CD14-positive monocyte (primary cell): ENCODE measurements at regions not wholly inside any gene's neighbourhood (a gene's known extent, or its start where the extent isn't known, plus 50 kb on each side); places are given as distances from the start of the nearest gene placed in this dataset.

Source experiments
- DNase-seq, 3 donors: peaks; one replicate each; pipeline ENCODE4 v3.0.0-alpha.2; 2011 to 2022
- H2AFZ ChIP-seq: 2 replicates; pipeline ENCODE4 v1.6.0; 2012; ENCODE audit warnings: mild to moderate bottlenecking, low read depth, low read length, inconsistent platforms; ENCODE audit not compliant: insufficient read depth, poor library complexity, severe bottlenecking
- H3K27ac ChIP-seq, 2 donors: 1 replicate in 1 of 2; 2 replicates in 1 of 2; pipeline ENCODE4 v1.5.1; 2012 to 2013; ENCODE audit warnings: low read length in 2 of 2, control low read depth in 1 of 2, inconsistent platforms in 1 of 2, low read depth in 1 of 2, mild to moderate bottlenecking in 1 of 2
- H3K27me3 ChIP-seq, 2 donors: one replicate each; pipeline versions ENCODE4 v1.6.0 to v1.6.1; 2011 to 2013; ENCODE audit warnings: low read length in 2 of 2; ENCODE audit not compliant: control insufficient read depth in 2 of 2, insufficient read depth in 2 of 2
- H3K36me3 ChIP-seq, 2 donors: replicated peaks in 1 of 2; 1 replicate in 1 of 2; 2 replicates in 1 of 2; pipeline versions ENCODE4 v1.5.1 to v1.6.1; 2012 to 2013; ENCODE audit warnings: low read length in 2 of 2, control low read depth in 1 of 2, inconsistent platforms in 1 of 2, mild to moderate bottlenecking in 1 of 2; ENCODE audit not compliant: insufficient read depth in 2 of 2, control insufficient read depth in 1 of 2
- H3K4me1 ChIP-seq, 2 donors: 1 replicate in 1 of 2; 2 replicates in 1 of 2; pipeline versions ENCODE4 v1.5.1 to v1.6.1; 2012 to 2013; ENCODE audit warnings: low read length in 2 of 2, control low read depth in 1 of 2, inconsistent platforms in 1 of 2, mild to moderate bottlenecking in 1 of 2, moderate library complexity in 1 of 2; ENCODE audit not compliant: insufficient read depth in 2 of 2, control insufficient read depth in 1 of 2
- H3K4me2 ChIP-seq: replicated peaks from 2 replicates; pipeline ENCODE3; 2012; ENCODE audit warnings: low read length, moderate library complexity, mild to moderate bottlenecking; ENCODE audit not compliant: poor library complexity, severe bottlenecking; ENCODE audit errors: extremely low read depth
- H3K4me3 ChIP-seq, 3 experiments: fragments of 200-600 bp in 1 of 3; sonication (generic) in 1 of 3; replicated peaks in 1 of 3; 1 replicate in 2 of 3; 2 replicates in 1 of 3; pipeline ENCODE4 v1.5.1; 2011 to 2013; ENCODE audit warnings: low read length in 3 of 3, mild to moderate bottlenecking in 3 of 3, control low read depth in 2 of 3, low read depth in 2 of 3, inconsistent platforms in 1 of 3, moderate library complexity in 1 of 3
- H3K79me2 ChIP-seq: 2 replicates; pipeline ENCODE4 v1.6.0; 2012; ENCODE audit warnings: mild to moderate bottlenecking, control low read depth, inconsistent platforms, low read length, moderate library complexity; ENCODE audit not compliant: insufficient read depth
- H3K9ac ChIP-seq: 2 replicates; pipeline ENCODE4 v1.6.0; 2017; ENCODE audit warnings: low read length, mild to moderate bottlenecking; ENCODE audit not compliant: insufficient read depth, poor library complexity, severe bottlenecking
- H3K9me3 ChIP-seq, 2 donors: replicated peaks in 1 of 2; 1 replicate in 1 of 2; 2 replicates in 1 of 2; pipeline versions ENCODE4 v1.5.1 to v1.6.1; 2012 to 2013; ENCODE audit warnings: low read length in 2 of 2, control low read depth in 1 of 2; ENCODE audit not compliant: control insufficient read depth in 1 of 2, insufficient read depth in 1 of 2
- H4K20me1 ChIP-seq: 2 replicates; pipeline ENCODE4 v1.6.0; 2012; ENCODE audit warnings: mild to moderate bottlenecking, low read length, control low read depth, moderate library complexity; ENCODE audit not compliant: insufficient read depth
- H3K27ac Mint-ChIP-seq, 7 donors: one replicate each; pipeline ENCODE4 v1.8.0; 2020; ENCODE audit warnings: mild to moderate bottlenecking in 7 of 7, mixed read lengths in 7 of 7, moderate library complexity in 6 of 7, inconsistent platforms in 2 of 7
- H3K27me3 Mint-ChIP-seq, 3 donors: one replicate each; pipeline ENCODE4 v1.8.0; 2021 to 2022; ENCODE audit warnings: low read depth in 3 of 3, mild to moderate bottlenecking in 3 of 3, mixed read lengths in 3 of 3, moderate library complexity in 3 of 3, inconsistent platforms in 1 of 3
- H3K36me3 Mint-ChIP-seq, 2 donors: one replicate each; pipeline ENCODE4 v1.8.0; 2020; ENCODE audit warnings: mixed read lengths in 2 of 2, inconsistent platforms in 1 of 2, mild to moderate bottlenecking in 1 of 2
- H3K4me1 Mint-ChIP-seq: one replicate; pipeline ENCODE4 v1.8.0; 2020; ENCODE audit warnings: mild to moderate bottlenecking, mixed read lengths
- H3K4me3 Mint-ChIP-seq, 2 donors: one replicate each; pipeline ENCODE4 v1.8.0; 2020; ENCODE audit warnings: mild to moderate bottlenecking in 2 of 2, mixed read lengths in 2 of 2, moderate library complexity in 1 of 2
- H3K9me3 Mint-ChIP-seq, 7 donors: one replicate each; pipeline ENCODE4 v1.8.0; 2020 to 2022; ENCODE audit warnings: mixed read lengths in 7 of 7, mild to moderate bottlenecking in 6 of 7, moderate library complexity in 6 of 7, inconsistent platforms in 2 of 7
- WGBS: methylation state at CpG from one replicate; pipeline ENCODE4 v1.1.5; 2013; ENCODE audit warnings: missing lambda C conversion rate; ENCODE audit not compliant: insufficient coverage; 5-methylcytosine and 5-hydroxymethylcytosine counted together
- intact Hi-C, 2 donors: fragments of 100-400 bp; cut with micrococcal nuclease; formaldehyde crosslinking; loops; one replicate each; pipeline versions ENCODE4 v1.15.0 to v1.15.1; 2023
- TF ChIP-seq, protein P1 (sequence below): fragments of 200-600 bp; IDR thresholded peaks from one replicate; pipeline ENCODE4 v1.8.0; 2022; ENCODE audit warnings: antibody characterized with exemption, mild to moderate bottlenecking

DNA sequence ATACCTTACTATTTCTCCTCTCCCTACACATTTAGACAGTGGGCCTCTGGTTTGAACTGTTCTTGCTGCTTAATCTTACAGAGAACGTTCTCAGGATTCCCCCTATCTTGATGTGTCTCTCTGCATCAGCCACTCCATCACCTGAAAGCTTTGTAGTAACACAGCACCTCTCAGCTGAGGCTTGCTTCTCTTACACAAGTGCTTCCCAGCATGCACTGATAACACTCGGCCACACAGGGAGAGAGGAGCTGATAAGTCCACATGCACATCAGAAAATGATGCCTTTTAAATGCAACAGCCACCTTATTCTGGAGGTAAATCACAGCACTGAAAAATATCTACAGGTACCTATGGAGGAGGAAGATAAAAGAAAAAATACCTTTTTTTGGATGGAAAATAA, 192.2 kb upstream of the TSHZ3 start:
- Mint-ChIP-seq H3K4me3 (no peak overlapping the region), H3K9me3 (peaks cover 4 to 17% (median 8%) of the 10 kb centered on the region in 7 donors), H3K4me1 (no peaks in the 10 kb centered on the region), H3K27me3 (no peaks in the 10 kb centered on the region), H3K27ac (peak overlapping the region in 1 of 7 donors; percentile 7), H3K36me3 (no peaks in the 10 kb centered on the region)
- Histone ChIP-seq H3K36me3 (no peaks in the 10 kb centered on the region), H3K4me3 (no peak overlapping the region), H3K9ac (no peak overlapping the region), H3K4me2 (no peak overlapping the region), H3K79me2 (no peaks in the 10 kb centered on the region), H2AFZ (no peak overlapping the region), H3K4me1 (no peaks in the 10 kb centered on the region), H3K27ac (no peak overlapping the region), H3K9me3 (peaks cover 0 to 14% of the 10 kb centered on the region in 2 donors), H3K27me3 (no peaks in the 10 kb centered on the region), H4K20me1 (no peaks in the 10 kb centered on the region)
- TF ChIP-seq, protein P1, sequence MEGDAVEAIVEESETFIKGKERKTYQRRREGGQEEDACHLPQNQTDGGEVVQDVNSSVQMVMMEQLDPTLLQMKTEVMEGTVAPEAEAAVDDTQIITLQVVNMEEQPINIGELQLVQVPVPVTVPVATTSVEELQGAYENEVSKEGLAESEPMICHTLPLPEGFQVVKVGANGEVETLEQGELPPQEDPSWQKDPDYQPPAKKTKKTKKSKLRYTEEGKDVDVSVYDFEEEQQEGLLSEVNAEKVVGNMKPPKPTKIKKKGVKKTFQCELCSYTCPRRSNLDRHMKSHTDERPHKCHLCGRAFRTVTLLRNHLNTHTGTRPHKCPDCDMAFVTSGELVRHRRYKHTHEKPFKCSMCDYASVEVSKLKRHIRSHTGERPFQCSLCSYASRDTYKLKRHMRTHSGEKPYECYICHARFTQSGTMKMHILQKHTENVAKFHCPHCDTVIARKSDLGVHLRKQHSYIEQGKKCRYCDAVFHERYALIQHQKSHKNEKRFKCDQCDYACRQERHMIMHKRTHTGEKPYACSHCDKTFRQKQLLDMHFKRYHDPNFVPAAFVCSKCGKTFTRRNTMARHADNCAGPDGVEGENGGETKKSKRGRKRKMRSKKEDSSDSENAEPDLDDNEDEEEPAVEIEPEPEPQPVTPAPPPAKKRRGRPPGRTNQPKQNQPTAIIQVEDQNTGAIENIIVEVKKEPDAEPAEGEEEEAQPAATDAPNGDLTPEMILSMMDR, result no peak
- WGBS, result 33% methylated on average over 1 of the region's 2 CpGs
- no peak for DNase-seq
- intact Hi-C loops, result no loop called here

DNA sequence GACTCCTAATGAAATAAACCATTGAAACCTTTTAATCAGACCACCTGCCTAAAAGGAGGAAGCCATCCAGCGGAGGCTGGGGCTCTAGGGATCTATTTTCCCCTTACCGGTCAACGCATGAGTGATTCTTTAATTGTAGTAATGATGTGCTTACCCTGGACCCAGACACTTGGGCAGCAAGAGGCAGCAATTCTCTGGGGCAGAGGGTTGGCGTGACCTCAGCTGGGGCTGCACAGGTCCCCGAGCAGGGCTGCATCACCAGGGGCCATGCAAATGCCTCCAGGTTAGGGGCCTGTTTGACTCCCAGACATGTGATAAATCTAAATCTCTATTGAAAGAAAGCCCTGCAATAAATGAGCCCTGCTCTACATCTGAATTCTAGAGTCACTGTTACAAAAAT, 194.2 kb upstream of the TSHZ3 start:
- Mint-ChIP-seq H3K9me3 (peaks cover 0 to 10% (median 5%) of the 10 kb centered on the region in 7 donors), H3K27me3 (peaks cover 0 to 2% (median 0%) of the 10 kb centered on the region in 3 donors), H3K27ac (no peak overlapping the region), H3K4me1 (no peaks in the 10 kb centered on the region), H3K4me3 (no peak overlapping the region), H3K36me3 (no peaks in the 10 kb centered on the region)
- Histone ChIP-seq H3K9ac (no peak overlapping the region), H3K9me3 (peaks cover 0 to 7% of the 10 kb centered on the region in 2 donors), H3K4me2 (no peak overlapping the region), H4K20me1 (no peaks in the 10 kb centered on the region), H3K4me1 (no peaks in the 10 kb centered on the region), H3K79me2 (no peaks in the 10 kb centered on the region), H3K27me3 (no peaks in the 10 kb centered on the region), H3K27ac (no peak overlapping the region), H2AFZ (no peak overlapping the region), H3K36me3 (no peaks in the 10 kb centered on the region), H3K4me3 (no peak overlapping the region)
- WGBS, result 83% methylated on average over 2 of the region's 5 CpGs
- TF ChIP-seq, protein P1, result no peak
- no peak for DNase-seq
- intact Hi-C loops, result no loop called here
